Heart right ventricle (tissue), 16 donors: ENCODE measurements at regions not wholly inside any gene's neighbourhood (a gene's known extent, or its start where the extent isn't known, plus 50 kb on each side); places are given as distances from the start of the nearest gene placed in this dataset.

ENCODE experiments used
- ATAC-seq, 8 donors: fragments of 200-7000 bp; cut with Tn5 transposase; one replicate each; pipeline ENCODE4 v1.9.1; 2020; ENCODE audit warnings: mild to moderate bottlenecking in 8 of 8, moderate library complexity in 8 of 8, moderate number of reproducible peaks in 1 of 8
- DNase-seq, 2 donors: peaks; one replicate each; pipeline ENCODE4 v3.0.0-alpha.2; 2020
- H3K27ac ChIP-seq, 10 donors: fragments of 200-600 bp; sonication (generic) in 2 of 10; one replicate each; pipeline versions ENCODE4 v1.5.0 to v1.8.0; 2020 to 2022; ENCODE audit warnings: mild to moderate bottlenecking in 3 of 10
- H3K27me3 ChIP-seq, 7 donors: fragments of 200-600 bp; one replicate each; pipeline ENCODE4 v1.8.0; 2021 to 2022; ENCODE audit warnings: mild to moderate bottlenecking in 2 of 7
- H3K36me3 ChIP-seq, 9 donors: fragments of 200-600 bp; sonication (generic) in 1 of 9; one replicate each; pipeline versions ENCODE4 v1.5.0 to v1.8.0; 2020 to 2022; ENCODE audit warnings: mild to moderate bottlenecking in 2 of 9
- H3K4me1 ChIP-seq, 9 donors: fragments of 200-600 bp; sonication (generic) in 1 of 9; one replicate each; pipeline versions ENCODE4 v1.5.0 to v1.8.0; 2020 to 2022; ENCODE audit warnings: mild to moderate bottlenecking in 4 of 9
- H3K4me3 ChIP-seq, 10 donors: fragments of 200-600 bp; sonication (generic) in 2 of 10; one replicate each; pipeline versions ENCODE4 v1.5.0 to v1.8.0; 2020 to 2022; ENCODE audit warnings: mild to moderate bottlenecking in 7 of 10, moderate library complexity in 2 of 10
- H3K9me3 ChIP-seq, 11 donors: fragments of 200-600 bp in 10 of 11; sonication (generic) in 2 of 11; one replicate each; pipeline versions ENCODE4 v1.5.0 to v1.8.0; 2013 to 2022; ENCODE audit warnings: mild to moderate bottlenecking in 2 of 11, control low read depth in 1 of 11, moderate library complexity in 1 of 11
- WGBS, 2 donors: extraction: QIAGEN DNeasy Blood & Tissue Kit; methylation state at CpG; one replicate each; pipeline ENCODE4 v1.1.7; 2013; ENCODE audit warnings: inconsistent platforms in 1 of 2; 5-methylcytosine and 5-hydroxymethylcytosine counted together
- intact Hi-C, 10 donors: fragments of 100-400 bp; cut with DNase I; formaldehyde crosslinking; loops; one replicate each; pipeline versions ENCODE4 v1.11.1 to v1.14.2; 2022
- TF ChIP-seq, protein P1 (sequence below), 9 donors: fragments of 200-600 bp; sonication (generic) in 2 of 9; IDR thresholded peaks; one replicate each; pipeline versions ENCODE4 v1.5.0 to v1.8.0; 2021 to 2022; ENCODE audit warnings: antibody characterized with exemption in 9 of 9, mild to moderate bottlenecking in 5 of 9, moderate library complexity in 1 of 9
- donor health status: Arrhythmogenic right ventricular cardiomyopathy.
- donor health status: ischemic (EF 13 %, LVEDD 7.1; RV severe dilation, severe dysfunction).
- donor health status: healthy with polysubstance abuse.
- donor health status: DM: no; HTN: yes; CAD: no.
- donor health status: DM: no; HTN: no; CAD: no.
- donor health status: ischemic (EF 25% LVEDD 6.9; RV normal size, moderate dysfunction).
- donor health status: ischemic (EF 25% LVEDD 5.7; RV mildly dilated, moderate dysfunction).
- donor health status: healthy.
- donor health status: DM: yes; HTN: yes; CAD: no.
- donor health status: Ischemic cardiomyopathy.
- donor health status: ischemic (EF 35%, LVEDD 5.7; RV mildly dilated, moderate dysfunction).
- donor health status: nonischemic (EF 11% LVEDD 7.7; RV severe dilation, severe dysfunction).
- donor health status: DM: yes; HTN: yes; CAD: no.
- donor health status: PGD.
- donor health status: ischemic (EF 29% LVEDD 5.4; RV normal size, mild dysfunction).
- donor health status: nonischemic (EF 23%, LVEDD 6.1; RV moderate dilation, normal function).

DNA sequence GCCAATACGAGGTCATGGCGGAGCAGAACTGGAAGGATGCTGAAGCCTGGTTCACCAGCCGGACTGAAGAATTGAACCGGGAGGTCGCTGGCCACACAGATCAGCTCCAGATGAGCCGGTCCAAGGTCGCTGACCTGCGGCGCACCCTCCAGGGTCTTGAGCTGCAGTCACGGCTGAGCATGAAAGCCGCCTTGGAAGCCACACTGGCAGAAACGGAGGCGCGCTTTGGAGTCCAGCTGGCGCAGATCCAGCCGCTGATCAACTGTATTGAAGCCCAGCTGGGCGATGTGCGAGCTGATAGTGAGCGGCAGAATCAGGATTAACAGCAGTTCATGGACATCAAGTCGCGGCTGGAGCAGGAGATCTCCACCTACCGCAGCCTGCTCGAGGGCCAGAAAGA, 296.9 kb downstream of the OGFRL1 start:
- peaks cover 0 to 20% (median 7%) of the 10 kb centered on the region in 7 donors for H3K27me3 ChIP-seq
- DNase-seq: no peak
- TF ChIP-seq, protein P1, sequence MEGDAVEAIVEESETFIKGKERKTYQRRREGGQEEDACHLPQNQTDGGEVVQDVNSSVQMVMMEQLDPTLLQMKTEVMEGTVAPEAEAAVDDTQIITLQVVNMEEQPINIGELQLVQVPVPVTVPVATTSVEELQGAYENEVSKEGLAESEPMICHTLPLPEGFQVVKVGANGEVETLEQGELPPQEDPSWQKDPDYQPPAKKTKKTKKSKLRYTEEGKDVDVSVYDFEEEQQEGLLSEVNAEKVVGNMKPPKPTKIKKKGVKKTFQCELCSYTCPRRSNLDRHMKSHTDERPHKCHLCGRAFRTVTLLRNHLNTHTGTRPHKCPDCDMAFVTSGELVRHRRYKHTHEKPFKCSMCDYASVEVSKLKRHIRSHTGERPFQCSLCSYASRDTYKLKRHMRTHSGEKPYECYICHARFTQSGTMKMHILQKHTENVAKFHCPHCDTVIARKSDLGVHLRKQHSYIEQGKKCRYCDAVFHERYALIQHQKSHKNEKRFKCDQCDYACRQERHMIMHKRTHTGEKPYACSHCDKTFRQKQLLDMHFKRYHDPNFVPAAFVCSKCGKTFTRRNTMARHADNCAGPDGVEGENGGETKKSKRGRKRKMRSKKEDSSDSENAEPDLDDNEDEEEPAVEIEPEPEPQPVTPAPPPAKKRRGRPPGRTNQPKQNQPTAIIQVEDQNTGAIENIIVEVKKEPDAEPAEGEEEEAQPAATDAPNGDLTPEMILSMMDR (IDR thresholded peaks at IDR 0.05): no peak
- no peak overlapping the region for H3K27ac ChIP-seq
- intact Hi-C loops: no loop called here
- H3K9me3 ChIP-seq: no peaks in the 10 kb centered on the region
- no peaks in the 10 kb centered on the region for H3K4me1 ChIP-seq
- WGBS, 2 donors: 97% methylated on average over 23 of the region's 23 CpGs
- no peak overlapping the region for H3K4me3 ChIP-seq
- H3K36me3 ChIP-seq: no peaks in the 10 kb centered on the region
- no peak for ATAC-seq

DNA sequence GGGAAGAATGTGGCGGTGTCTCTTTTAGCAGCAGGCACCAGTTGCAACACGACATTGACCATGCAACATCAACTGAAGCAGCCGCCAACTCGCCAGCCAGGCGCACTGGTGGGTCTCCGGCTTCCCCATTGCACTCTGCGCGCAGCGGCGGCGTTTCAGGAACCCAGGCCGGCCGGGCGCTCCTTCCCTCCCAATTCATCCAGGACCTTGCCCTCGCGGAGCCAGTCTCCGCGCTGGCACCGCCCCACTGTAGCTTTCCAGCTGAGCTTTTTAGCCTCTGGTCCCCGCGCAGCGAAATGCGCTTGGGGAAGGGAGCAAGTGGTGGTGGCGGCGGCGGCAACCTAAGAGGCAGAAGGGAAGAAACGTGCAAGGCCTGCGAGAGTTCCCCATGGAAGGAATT, 297.9 kb upstream of the RIMS1 start:
- intact Hi-C loops: no loop called here
- TF ChIP-seq, protein P1 (IDR thresholded peaks at IDR 0.05): no peak
- H3K36me3 ChIP-seq: no peaks in the 10 kb centered on the region
- no peaks in the 10 kb centered on the region for H3K4me1 ChIP-seq
- no peak for ATAC-seq
- 17 to 20% methylated on average over 28 of the region's 28 CpGs for WGBS, 2 donors
- peaks cover 0 to 20% (median 7%) of the 10 kb centered on the region in 7 donors for H3K27me3 ChIP-seq
- no peak for DNase-seq
- no peak overlapping the region for H3K4me3 ChIP-seq
- H3K27ac ChIP-seq: no peak overlapping the region
- no peaks in the 10 kb centered on the region for H3K9me3 ChIP-seq

DNA sequence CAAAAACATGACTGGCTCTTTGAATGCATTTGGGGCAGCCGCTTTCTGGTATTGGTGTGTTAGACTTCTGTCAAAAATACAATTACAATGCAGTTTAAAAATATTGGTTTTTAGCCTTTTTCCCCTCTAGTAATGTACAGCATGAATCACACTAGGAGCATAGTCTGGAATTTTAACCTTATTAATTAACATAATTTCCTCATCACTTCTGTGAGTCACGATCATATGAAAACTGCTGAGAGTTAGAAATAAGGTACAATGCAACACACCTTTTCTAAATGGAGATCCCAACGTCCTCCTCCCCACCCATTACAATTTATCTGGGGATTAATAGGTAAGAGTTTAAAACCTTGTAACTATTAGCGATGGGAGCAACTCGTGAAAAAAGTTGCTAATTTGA, 297.1 kb upstream of the RIMS1 start:
- DNase-seq (no peak), ATAC-seq (no peak)
- TF ChIP-seq, protein P1 (IDR thresholded peaks at IDR 0.05): no peak
- Histone ChIP-seq H3K27ac (no peak overlapping the region), H3K9me3 (no peaks in the 10 kb centered on the region), H3K27me3 (peaks cover 0 to 20% (median 7%) of the 10 kb centered on the region in 7 donors), H3K4me1 (no peaks in the 10 kb centered on the region), H3K4me3 (no peak overlapping the region), H3K36me3 (no peaks in the 10 kb centered on the region)
- intact Hi-C loops: no loop called here
- WGBS, 2 donors: 85 to 93% methylated on average over 5 of the region's 5 CpGs

DNA sequence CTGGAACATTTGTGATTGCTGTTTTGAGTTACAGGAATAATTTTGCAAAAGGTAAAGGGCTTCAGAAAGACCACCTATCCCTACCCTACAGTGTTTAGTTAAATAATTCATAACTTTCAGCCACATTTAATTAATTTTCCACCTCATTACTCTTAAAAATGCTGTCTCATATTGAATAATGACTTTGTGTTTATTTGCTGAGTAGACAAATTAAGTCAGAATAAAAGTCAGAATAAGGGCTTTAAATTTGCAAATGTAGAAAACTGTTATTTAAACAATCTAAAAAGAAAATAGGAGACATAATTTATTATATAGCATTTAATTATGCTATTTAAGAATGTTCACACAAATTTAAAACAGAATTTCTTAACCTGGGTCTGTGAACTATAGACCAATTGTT, 293.7 kb upstream of the RIMS1 start:
- TF ChIP-seq, protein P1 (IDR thresholded peaks at IDR 0.05): no peak
- Histone ChIP-seq H3K4me1 (no peaks in the 10 kb centered on the region), H3K36me3 (no peaks in the 10 kb centered on the region), H3K4me3 (no peak overlapping the region), H3K9me3 (no peaks in the 10 kb centered on the region), H3K27ac (no peak overlapping the region), H3K27me3 (peaks cover 0 to 13% (median 7%) of the 10 kb centered on the region in 7 donors)
- no peak for DNase-seq
- no peak for ATAC-seq
- intact Hi-C loops: no loop called here

DNA sequence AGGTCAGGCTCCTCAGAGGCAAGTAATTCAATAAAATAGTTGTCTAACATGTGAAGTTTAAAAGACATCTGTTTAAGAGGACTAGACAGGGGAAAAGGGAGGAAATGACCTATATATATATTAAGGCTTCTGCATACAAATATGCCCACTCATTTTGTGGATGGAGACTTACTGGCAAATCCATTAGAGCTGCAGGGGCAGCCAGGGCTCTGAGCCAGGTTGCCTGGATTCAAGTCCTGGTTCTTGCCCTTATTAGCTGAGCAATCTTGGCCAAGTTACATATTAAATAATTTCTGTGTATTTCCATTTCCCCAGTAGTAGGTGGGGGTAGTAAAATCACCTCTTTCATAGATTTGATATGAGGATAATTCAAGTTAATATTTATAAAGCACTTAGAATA, 287.0 kb upstream of the RIMS1 start:
- TF ChIP-seq, protein P1 (IDR thresholded peaks at IDR 0.05): no peak
- no peaks in the 10 kb centered on the region for H3K27me3 ChIP-seq
- H3K4me1 ChIP-seq: peaks cover 0 to 10% (median 5%) of the 10 kb centered on the region in 9 donors
- no peaks in the 10 kb centered on the region for H3K9me3 ChIP-seq
- no peak overlapping the region for H3K4me3 ChIP-seq
- intact Hi-C loops: no loop called here
- no peak for DNase-seq
- H3K27ac ChIP-seq: no peak overlapping the region
- H3K36me3 ChIP-seq: no peaks in the 10 kb centered on the region
- no peak for ATAC-seq
